HG02642 (cell line): ENCODE measurements at regions not wholly inside any gene's neighbourhood (a gene's known extent, or its start where the extent isn't known, plus 50 kb on each side); places are given as distances from the start of the nearest gene placed in this dataset.

Experiments used
- ATAC-seq: cut with Tn5 transposase; IDR thresholded peaks from one replicate; pipeline ENCODE4 v1.9.1; 2021; ENCODE audit warnings: mild to moderate bottlenecking; ENCODE audit not compliant: unreplicated experiment, poor library complexity

DNA sequence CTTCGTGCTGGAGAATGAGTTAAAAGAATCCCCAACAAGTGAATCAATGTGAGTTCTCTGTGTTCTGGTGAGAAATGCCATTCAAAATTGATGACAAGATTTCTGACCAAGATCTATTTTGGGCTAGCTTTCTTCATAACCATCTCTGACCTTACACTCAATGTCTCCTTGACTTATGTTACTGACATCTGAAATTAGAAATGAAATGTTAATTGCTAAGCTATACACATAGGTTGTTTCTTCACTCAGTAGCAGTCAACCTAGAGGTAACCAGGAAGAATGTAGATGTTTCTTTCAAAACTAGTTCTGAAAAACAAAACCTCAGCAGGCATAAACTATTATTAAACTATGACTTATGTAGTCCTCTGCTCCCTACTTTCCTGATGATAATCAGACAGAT lies 2220.7 kb upstream of the C9orf72 start:
- no peak for ATAC-seq

DNA sequence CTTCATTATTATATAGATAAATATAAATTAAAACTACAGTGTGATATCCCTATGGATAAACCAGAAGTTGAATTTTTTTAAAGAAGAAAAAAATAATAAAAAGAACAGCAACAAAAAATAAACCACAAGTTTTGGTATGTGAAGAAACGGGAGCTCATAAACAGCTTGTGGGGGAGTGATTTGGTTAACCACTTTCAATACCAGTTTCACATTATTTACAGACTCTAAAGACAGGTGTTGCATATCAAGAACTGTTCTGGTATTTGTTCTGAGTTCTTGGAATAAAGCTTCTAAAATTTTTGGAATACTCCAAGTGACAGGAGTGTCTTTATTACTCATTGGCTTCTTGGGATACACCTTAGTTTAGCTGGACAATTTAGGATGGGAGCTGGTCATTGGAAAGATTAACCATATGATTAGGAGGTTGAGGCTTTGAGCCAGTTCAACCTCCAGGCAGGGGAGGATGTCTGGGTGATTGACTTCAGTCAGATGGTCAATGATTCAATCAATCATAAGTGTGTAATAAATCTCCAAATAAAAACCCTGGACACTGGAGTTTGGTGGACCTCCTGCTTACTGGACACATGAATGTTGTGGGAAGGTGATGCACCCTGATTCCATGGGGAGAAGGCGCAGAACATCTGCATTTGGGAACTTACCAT lies 2223.1 kb upstream of the C9orf72 start:
- ATAC-seq = peak; percentile 90

DNA sequence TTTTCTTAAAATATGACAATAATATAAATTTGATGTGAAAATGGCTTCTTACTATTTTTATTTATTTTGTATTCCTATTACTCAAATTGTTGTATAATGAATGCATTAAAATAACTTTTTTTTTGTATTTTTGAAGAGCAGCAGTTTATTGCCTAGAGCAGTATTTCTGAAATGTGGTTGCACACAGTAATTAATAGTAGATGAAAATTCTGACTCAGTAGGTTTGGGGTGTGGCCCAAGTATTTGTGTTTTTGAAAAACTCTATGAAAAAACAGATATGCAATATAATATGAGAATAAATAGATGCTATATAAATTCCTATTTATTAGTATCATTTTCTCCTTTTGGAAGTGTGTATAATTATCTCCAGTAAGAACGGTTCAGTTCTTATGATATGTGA lies 2225.3 kb upstream of the C9orf72 start:
- no peak for ATAC-seq

DNA sequence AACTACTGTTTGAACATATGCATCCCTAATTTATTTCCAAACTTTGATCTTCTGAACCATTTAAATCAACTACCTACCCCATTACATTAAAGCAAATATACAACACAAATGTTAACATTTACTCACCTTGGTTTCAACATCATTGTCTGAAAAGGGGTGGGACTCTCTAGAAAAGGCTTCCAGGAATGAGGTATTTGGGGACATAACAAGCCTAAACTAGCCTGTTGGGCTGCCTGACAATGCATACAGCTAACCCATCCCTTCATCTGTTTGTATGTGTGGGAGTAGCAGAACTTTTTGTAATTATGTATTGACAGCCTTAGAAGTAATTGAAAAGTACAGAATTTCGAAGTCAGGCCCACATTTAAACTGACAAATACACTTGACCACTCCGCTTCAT lies 2225.9 kb upstream of the C9orf72 start:
- no peak for ATAC-seq

DNA sequence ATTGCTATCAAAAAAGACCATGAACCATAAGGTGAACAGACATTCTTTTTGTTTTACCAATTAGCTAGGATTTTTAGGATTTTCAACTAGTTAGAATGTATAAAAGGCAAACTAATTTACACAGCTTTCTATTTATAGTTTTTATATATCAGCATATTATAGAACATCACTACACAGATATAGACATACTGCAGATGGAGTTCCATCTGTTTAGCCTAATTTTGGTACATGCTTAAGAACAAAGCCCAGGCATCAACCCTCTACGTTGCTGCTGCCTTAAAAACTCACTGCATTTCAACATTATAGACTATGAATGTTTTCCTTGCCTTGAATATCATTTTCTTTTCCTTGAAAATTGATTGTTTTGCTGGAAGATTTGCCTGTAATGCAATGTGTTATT lies 2227.5 kb upstream of the C9orf72 start:
- no peak for ATAC-seq

DNA sequence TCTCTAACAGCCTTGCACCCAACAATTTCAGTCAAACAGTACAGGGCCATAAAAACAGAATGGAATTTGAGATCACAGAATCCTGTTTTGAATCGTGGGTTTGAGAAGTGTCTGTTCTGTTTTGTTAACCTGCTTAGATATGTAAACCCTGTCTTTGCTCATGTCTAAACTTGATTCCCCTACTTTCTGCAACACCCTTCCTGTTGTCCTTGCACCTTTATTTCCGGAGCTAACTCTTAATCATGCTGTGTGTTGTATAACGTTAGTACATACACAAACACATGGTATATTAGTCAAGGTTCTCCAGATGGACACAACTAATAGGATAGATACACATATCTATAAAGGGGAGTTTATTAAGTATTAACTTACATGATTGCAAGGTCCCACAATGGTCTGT lies 2229.2 kb upstream of the C9orf72 start:
- ATAC-seq = no peak

DNA sequence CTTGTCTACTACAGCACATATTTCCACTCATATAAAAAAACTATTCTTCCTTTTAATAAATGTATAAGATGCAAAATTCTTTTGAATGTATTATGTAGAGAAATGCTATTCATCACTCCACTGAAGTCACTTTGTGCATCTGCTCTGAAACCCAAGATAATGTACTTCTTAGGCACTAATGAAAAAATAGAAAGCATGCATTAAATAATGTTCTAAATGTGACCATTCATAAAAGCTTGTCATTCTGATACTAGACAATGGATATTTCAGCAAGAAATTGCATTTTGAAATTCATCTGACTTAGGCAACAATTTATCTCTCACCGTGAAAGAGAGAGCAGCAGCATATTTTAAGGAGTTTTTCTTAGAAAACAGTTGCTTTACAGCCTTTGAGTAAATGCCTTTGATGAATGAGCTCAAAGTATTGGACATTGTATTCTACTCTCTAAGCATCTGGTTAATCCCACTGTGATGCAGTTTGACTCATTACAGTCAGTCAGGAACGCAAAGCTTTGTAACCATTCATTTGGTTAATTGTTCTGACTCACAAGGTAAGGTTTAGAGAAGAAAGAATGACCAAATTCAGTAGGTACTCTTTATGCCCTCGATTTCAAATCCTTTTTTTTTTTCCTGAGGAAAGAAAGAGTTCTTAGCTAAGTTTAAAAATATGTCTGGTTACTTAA lies 2233.8 kb upstream of the C9orf72 start:
- no peak for ATAC-seq

DNA sequence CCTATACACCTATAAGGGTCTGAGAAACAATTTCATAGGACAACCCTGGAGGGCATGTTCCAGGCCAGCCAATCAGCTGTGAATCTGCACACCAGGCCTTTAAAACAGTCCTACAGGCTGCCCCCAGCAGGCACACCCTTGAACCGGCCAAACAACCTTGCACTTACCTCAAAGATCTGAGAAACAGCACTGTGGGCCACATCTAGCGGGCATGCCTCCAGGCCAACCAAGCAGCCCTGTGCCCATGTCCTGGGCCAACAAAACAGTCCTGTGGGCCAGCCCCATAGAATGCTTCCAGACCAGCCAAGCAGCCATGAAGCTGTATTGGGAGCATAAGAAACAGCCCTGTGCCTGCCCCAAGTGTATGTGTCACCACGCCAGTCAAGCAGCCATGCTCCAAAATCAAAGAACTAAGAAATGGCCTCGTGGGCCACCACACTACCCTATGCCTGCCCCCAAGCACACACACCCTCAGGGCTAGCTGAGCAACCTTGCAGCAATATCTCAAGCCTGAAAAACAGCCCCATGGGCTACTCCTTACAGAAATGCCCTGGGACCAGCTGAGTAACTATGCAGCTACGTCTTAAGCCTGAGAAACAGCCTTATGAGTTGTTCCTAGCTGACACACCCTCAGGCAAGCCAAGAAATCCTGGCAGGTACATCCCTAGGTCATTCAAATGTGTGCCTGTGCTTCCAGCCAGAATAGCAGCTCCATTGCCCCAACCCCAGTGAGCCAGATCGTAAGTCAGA lies 2243.8 kb upstream of the C9orf72 start:
- no peak for ATAC-seq

DNA sequence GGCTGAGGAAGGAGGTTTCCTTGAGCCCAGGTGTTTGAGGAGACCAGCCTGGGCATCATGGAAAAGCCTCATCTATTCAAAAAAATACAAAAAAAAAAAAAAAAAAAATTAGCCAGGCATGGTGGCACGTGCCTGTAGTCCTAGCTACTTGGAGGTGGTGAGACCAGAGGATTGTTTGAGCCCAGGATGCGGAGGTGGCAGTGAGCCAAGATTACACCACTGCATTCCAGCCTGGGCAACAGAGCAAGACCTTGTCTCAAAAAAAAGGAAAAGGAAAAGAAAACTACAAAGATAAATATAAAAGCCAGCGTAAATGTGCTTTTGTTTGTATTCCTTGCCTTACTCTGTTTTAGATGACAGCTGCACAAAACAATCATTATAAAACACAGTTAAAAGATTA lies 2249.2 kb upstream of the C9orf72 start:
- ATAC-seq = no peak

DNA sequence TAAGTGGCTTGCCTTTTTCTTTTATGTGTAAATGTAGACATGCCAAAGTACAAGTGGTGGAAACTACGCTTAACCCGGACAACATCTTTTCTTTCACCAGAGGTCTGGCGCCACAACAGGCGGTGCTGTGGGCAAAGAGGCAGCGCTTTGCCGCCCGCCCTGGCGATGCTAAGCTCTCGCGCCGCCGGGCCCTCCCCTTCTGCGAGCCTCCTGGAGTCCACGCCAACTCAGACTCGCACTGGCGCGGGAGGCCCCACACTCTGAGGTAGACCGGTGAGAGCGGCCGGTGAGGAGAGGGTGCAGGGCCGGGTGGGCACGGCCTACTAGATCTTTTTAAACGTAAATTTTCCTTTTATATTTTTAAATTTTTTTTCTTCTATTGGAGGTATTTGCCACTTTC lies 2253.1 kb upstream of the C9orf72 start:
- no peak for ATAC-seq

DNA sequence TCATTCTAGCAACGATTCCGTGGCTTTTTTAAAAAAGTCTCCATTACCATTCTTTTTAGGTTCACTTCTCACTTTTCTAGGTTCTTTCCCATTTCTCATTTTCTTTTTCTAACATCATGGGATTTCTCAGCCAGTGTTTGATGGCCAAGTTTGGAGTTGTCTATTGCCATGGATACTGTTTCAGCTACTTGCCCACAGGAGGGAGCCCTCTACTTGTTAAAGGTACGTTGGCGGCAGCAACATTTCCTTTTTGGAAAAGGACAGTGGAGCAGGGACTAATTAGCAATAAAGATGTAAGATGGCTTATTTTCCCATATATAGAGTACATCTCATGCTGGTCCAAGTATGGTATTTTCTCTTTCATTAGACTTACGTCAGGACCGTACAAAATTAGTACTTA lies 2257.5 kb upstream of the C9orf72 start:
- no peak for ATAC-seq

DNA sequence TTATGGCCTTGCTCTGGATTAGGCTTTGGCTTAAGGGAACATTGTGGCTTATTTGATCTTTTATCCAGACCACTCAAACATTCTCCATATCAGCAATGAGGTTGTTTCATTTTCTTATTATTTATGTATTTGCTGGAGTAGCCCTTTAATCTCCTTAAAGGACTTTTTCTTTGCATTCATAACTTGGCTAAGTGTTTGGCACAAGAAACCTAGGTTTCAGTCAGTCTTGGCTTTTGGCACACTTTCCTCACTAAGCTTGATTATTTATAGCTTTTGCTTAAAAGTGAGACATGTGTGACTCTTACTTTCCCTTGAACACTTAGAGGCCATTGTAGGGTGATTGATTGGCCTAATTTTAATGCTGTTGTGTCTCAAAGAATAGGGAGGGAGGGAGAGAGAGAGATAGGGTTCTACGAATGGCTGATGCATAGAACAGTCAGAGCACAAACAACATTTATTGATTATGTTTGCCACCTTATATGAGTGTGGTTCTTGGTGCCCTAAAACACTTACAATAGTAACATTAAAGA lies 2265.3 kb upstream of the C9orf72 start:
- no peak for ATAC-seq

DNA sequence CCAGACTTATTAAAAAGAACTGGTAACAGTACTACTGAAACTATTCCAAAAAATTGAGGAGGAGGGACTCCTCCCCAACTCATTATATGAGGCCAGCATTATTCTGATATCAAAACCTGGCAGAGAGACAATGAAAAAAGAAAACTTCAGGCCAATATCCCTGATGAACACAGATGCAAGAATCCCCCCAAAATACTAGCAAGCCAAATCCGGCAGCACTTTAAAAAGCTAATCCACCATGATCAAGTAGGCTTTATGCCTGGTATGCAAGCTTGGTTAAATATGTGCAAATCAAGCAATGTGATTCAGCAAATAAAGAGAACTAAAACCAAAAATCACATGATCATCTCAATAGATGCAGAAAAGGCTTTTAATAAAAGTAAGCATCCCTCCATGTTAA lies 2271.0 kb upstream of the C9orf72 start:
- ATAC-seq = no peak

DNA sequence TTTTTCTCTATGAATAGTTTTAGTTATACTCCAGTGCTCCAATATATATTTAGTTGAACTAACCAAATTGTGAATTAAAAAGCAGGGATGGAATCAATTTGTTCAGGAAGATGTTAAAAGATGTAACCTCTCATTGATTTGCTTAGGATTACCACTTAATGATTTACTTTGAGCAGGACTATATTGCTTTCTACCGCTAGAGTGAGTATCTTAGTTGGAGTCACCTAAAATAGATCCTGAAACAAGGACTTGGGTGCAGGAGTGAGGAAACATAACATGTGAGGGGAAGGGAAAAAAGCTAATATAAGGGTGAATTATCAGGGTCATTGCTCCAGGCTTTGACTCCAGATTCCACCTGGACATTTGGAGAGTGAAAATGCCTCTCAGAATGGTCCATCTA lies 2277.4 kb upstream of the C9orf72 start:
- no peak for ATAC-seq

DNA sequence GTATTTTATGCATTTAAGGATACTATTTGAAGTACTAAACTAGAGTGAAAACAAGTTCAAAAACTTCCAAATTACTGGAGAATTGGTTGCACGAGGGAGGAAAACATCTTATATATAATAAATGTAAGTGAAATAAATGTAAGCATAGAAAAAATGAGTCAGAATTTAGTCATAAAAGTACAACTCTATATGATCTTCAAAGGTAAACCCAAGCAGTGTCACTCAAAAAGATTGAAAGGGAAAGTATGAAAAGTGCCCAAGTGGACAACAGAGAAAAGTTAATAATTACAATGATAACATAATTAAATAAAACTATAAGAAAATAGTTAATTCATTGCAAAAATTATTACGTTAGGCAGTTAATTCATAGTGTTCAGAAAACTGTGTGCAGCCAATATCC lies 2288.5 kb upstream of the C9orf72 start:
- no peak for ATAC-seq

DNA sequence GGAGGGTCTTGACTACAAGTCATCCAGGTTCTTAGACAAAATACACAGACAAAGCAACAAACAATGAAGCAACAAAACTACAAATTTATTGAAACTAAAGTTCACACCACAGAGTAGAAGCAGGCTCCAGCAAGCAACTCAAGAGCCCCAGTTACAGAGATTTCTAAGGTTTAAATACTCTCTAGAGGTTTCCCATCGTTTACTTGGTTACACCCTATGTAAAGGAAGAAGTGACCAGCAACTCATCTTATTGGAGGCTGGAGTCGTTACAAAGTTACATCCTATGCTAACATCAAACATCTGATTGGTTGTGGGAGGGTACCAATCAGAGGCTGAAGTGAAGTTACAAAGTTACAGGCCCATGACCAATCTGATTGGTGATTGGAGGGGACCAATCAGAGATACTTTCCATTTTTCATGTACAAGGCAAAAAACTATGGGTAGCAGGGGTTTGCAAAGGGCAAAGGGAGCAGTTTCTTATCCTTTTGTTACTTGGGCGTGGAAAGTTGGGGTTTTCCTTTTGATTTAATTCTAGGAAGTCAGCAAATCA lies 2292.6 kb upstream of the C9orf72 start:
- ATAC-seq = no peak

DNA sequence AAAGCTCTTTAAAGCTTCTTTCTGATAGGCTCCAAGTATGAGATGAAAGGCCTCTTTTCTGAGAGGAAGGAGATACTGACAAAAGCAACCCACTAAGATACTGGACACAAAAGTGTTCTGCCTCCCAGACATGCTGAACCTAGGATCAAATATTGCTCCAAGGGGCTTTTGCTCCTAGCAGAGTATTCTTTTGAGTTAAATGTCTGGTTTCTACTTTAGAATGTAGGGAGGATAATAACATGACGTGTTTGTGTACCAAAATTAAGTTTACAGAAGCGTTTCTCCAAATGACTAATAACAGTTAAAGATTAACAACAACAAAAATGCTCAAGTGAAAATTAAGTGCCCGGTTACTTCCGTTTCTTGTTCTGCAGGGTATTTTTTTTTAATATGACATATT lies 2293.3 kb upstream of the C9orf72 start:
- ATAC-seq = peak; percentile 64

DNA sequence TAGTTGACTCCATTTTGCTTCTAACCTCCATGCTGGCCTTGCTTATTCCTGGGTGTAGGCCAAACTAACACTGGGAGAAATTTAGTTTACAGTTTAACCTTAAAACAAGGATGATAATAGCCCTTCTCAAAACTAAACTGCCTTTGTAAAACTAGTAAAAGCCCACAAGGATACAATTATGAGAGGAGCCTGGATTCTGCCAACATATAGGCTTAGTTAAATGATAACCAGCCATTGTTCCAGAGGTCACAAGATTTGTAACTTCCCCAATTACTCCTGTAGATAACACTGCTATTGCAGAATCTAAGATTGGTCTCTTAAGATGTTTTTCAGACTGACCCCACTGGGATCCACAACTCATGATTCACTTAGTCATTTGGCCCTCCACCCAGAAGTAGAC lies 2300.3 kb upstream of the C9orf72 start:
- ATAC-seq = no peak

DNA sequence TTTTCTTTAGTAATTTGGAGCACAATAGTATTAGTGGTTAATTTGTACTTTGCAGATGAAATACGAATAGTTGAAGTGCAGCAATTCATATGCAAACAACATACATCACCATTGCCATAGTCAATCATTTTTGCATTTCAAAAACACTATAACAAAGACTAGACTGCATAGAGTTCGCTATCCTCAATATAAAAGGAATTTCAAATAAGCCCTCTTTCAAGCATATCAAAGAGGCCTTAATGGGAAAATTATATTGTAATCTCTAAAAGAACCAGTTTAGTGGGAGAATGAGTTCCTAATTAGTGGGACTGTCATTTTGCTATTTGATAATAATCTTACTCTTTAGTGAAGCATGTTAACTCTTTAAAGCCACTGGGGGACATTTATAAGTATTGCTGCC lies 2302.3 kb upstream of the C9orf72 start:
- ATAC-seq = no peak

DNA sequence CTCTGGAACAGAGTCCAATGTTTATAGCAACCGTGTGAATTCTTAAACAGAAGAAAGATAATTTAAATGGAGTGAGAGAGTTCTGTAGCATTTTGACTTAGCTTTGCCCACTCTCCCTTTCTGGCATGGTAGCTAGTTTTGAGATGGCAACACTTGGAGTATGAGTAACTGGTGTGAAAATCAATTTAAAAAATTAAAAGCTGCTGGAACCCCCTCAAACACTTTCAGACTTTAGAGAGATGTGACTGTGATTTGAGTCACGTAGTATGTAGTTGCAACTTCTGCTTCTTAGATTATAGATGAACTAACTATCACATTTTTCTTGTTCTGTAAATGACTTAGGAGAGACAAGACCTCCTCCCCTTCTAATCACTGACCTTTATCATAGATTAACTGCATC lies 2309.5 kb upstream of the C9orf72 start:
- ATAC-seq = no peak

DNA sequence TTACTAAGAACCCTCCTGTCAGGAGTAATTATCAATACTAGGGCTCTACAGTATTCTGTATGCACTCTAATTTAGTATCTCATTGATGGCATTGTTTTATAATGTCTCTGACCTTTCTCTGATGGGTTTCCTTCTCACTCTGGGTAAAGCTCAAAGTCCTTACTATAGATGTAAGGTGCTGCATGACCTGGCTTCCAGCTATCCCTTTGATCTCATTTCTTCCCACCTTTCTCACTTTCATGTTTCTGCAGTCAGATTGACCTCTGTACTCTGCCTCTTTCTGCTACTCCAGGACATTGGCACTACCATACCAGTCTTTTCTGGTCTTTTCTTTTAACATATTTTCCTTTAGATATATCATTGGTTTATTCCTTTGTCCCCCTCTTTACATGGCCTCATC lies 2332.8 kb upstream of the C9orf72 start:
- no peak for ATAC-seq
